HFF-Myc (cell line): ENCODE measurements at regions not wholly inside any gene's neighbourhood (a gene's known extent, or its start where the extent isn't known, plus 50 kb on each side); places are given as distances from the start of the nearest gene placed in this dataset.

ENCODE experiments used
- DNase-seq: peaks from one replicate; pipeline ENCODE4 v3.0.0-alpha.2; 2011; ENCODE audit warnings: low read depth; ENCODE audit errors: extremely low read depth
- H3K4me3 ChIP-seq: replicated peaks from 2 replicates; pipeline ENCODE4 v1.5.1; 2011; ENCODE audit warnings: low read depth, mild to moderate bottlenecking, control low read depth, low read length
- CTCF ChIP-seq: IDR thresholded peaks from 2 replicates; pipeline ENCODE4 v1.5.1; 2012; ENCODE audit warnings: mild to moderate bottlenecking, low read depth, low read length, control low read depth; ENCODE audit errors: missing control alignments

GRCh38 chr5:54859316-54859715, 126.1 kb downstream of the ESM1 start:
- no peak for TF ChIP-seq CTCF
- no peak overlapping the region for H3K4me3 ChIP-seq
- no peak for DNase-seq

DNA sequence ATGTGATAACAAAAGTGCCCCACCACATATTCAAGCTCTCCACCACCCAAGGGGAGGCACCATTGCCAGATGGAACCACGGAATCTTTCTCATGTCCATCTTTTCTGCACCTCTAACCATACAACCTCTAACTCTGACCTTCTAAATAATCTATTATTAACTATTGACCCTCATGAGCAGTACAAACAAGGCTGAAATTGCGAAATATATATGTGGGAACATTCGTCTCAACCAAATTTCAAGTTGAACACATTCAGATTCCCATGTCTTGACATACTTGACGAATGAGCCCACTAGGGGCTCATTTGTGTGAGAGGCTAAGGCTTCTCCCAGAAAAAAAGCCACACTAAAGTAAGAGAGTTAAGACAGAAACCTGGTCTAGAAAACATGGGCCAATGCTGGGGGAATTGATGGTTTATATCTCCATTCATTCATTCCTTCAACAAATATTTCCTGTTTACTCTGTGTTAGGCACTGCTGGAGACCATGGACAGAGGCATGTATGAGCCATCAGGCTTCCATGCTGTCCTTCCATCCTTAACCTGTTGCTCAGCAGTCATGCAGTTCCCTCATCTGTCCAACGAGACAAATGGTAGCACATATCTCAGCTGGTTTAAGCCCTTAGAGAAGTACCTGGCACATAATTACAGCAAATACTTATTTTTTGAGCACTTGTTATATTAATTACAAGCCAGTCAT, 130.4 kb downstream of the ESM1 start:
- H3K4me3 ChIP-seq: no peak overlapping the region
- no peak for TF ChIP-seq CTCF
- no peak for DNase-seq

GRCh38 chr5:54852007-54852406, 133.4 kb downstream of the ESM1 start:
- no peak overlapping the region for H3K4me3 ChIP-seq
- TF ChIP-seq CTCF: no peak
- no peak for DNase-seq

- DNase-seq: no peak
Observed at GRCh38 chr5:54851449-54851848, 133.9 kb downstream of the ESM1 start.

DNA sequence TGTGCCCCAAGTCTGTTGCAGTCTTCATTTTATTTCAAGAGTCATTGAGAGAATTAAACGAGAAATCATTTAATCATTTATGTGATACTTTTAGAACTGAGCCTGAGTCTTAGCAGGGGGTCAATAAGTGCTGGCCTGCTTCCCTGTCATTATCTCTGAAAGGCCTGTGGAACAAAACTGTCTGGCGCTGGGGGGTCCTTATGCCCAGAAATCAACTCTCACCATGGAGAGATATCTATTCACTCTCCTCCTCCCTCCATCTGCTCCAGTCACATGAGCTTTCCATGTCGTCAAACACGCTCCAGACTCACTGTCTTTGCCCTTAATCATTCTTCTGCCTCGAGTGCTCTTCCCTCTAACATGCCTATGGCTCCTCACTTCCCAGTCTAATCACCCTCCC, 136.8 kb downstream of the ESM1 start:
- no peak for DNase-seq
- TF ChIP-seq CTCF: no peak
- no peak overlapping the region for H3K4me3 ChIP-seq

More at GRCh38 chr5:54851449-54851848, 133.9 kb downstream of the ESM1 start:
- H3K4me3 ChIP-seq: no peak overlapping the region
- TF ChIP-seq CTCF: no peak

- no peak for TF ChIP-seq CTCF
- no peak for DNase-seq
- no peak overlapping the region for H3K4me3 ChIP-seq
Observed at GRCh38 chr5:54845567-54845941, 139.8 kb downstream of the ESM1 start.
